ENCODE measurements at regions not wholly inside any gene's neighbourhood (a gene's known extent, or its start where the extent isn't known, plus 50 kb on each side); places are given as distances from the start of the nearest gene placed in this dataset.

- no peak overlapping the region for H3K4me3 Mint-ChIP-seq
- no peak for TF ChIP-seq CTCF (IDR thresholded peaks at IDR 0.05)
- peaks cover 18% of the 10 kb centered on the region for H3K9me3 Mint-ChIP-seq
- no peaks in the 10 kb centered on the region for H3K4me1 Mint-ChIP-seq (ENCODE audit: low read depth)
- DNase-seq, result no peak
- no peaks in the 10 kb centered on the region for H3K36me3 Mint-ChIP-seq (ENCODE audit: low read depth)
- H3K27ac Mint-ChIP-seq, result no peak overlapping the region
- no peaks in the 10 kb centered on the region; the same call in 1 of the 2 replicates for H3K27me3 Mint-ChIP-seq (ENCODE audit: insufficient read depth)
These were observed 535.5 kb downstream of the PDHA2 start for GRCh38 chr4:96375367-96375766.

- H3K9me3 Mint-ChIP-seq, result peaks cover 20% of the 10 kb centered on the region
- DNase-seq, result no peak
- H3K27me3 Mint-ChIP-seq (ENCODE audit: insufficient read depth), result no peaks in the 10 kb centered on the region; the same call in 1 of the 2 replicates
- H3K36me3 Mint-ChIP-seq (ENCODE audit: low read depth), result no peaks in the 10 kb centered on the region
- no peak overlapping the region for H3K27ac Mint-ChIP-seq
- H3K4me3 Mint-ChIP-seq, result no peak overlapping the region
- H3K4me1 Mint-ChIP-seq (ENCODE audit: low read depth), result no peaks in the 10 kb centered on the region
- TF ChIP-seq CTCF (IDR thresholded peaks at IDR 0.05), result no peak
These were observed 539.6 kb downstream of the PDHA2 start for GRCh38 chr4:96379524-96379923.

- H3K4me3 Mint-ChIP-seq, result no peak overlapping the region
- no peak for TF ChIP-seq CTCF (IDR thresholded peaks at IDR 0.05)
- H3K36me3 Mint-ChIP-seq (ENCODE audit: low read depth), result no peaks in the 10 kb centered on the region
- H3K9me3 Mint-ChIP-seq, result peaks cover 20% of the 10 kb centered on the region
- H3K27me3 Mint-ChIP-seq (ENCODE audit: insufficient read depth), result no peaks in the 10 kb centered on the region; the same call in 1 of the 2 replicates
- DNase-seq, result no peak
- H3K27ac Mint-ChIP-seq, result no peak overlapping the region
- H3K4me1 Mint-ChIP-seq (ENCODE audit: low read depth), result no peaks in the 10 kb centered on the region
These were observed 540.2 kb downstream of the PDHA2 start for GRCh38 chr4:96380106-96380505.

GRCh38 chr4:96383349-96383748 lies 543.5 kb downstream of the PDHA2 start:
- no peak overlapping the region for H3K4me3 Mint-ChIP-seq
- no peak overlapping the region for H3K27ac Mint-ChIP-seq
- H3K36me3 Mint-ChIP-seq (ENCODE audit: low read depth), result no peaks in the 10 kb centered on the region
- DNase-seq, result no peak
- no peaks in the 10 kb centered on the region for H3K27me3 Mint-ChIP-seq (ENCODE audit: insufficient read depth)
- TF ChIP-seq CTCF (IDR thresholded peaks at IDR 0.05), result no peak
- H3K9me3 Mint-ChIP-seq, result peaks cover 20% of the 10 kb centered on the region
- no peaks in the 10 kb centered on the region for H3K4me1 Mint-ChIP-seq (ENCODE audit: low read depth)

GRCh38 chr4:96389770-96390169 lies 549.9 kb downstream of the PDHA2 start:
- Mint-ChIP-seq H3K27ac (no peak overlapping the region), H3K4me3 (no peak overlapping the region), H3K9me3 (peaks cover 19% of the 10 kb centered on the region), H3K27me3 (ENCODE audit: insufficient read depth) (no peaks in the 10 kb centered on the region), H3K4me1 (ENCODE audit: low read depth) (no peaks in the 10 kb centered on the region), H3K36me3 (ENCODE audit: low read depth) (no peaks in the 10 kb centered on the region)
- no peak for TF ChIP-seq CTCF (IDR thresholded peaks at IDR 0.05)
- no peak for DNase-seq

GRCh38 chr4:96390404-96390803 lies 550.5 kb downstream of the PDHA2 start:
- Mint-ChIP-seq H3K4me1 (ENCODE audit: low read depth) (no peaks in the 10 kb centered on the region), H3K9me3 (peaks cover 19% of the 10 kb centered on the region), H3K27me3 (ENCODE audit: insufficient read depth) (no peaks in the 10 kb centered on the region), H3K27ac (no peak overlapping the region), H3K4me3 (no peak overlapping the region), H3K36me3 (ENCODE audit: low read depth) (no peaks in the 10 kb centered on the region)
- DNase-seq, result no peak
- TF ChIP-seq CTCF (IDR thresholded peaks at IDR 0.05), result no peak
